Inferior parietal cortex (tissue), 1 donor: ENCODE measurements at regions not wholly inside any gene's neighbourhood (a gene's known extent, or its start where the extent isn't known, plus 50 kb on each side); places are given as distances from the start of the nearest gene placed in this dataset.

Source experiments
- DNase-seq: peaks from one replicate; pipeline ENCODE4 v3.0.0-alpha.2; 2016; ENCODE audit errors: extremely low spot score

DNA sequence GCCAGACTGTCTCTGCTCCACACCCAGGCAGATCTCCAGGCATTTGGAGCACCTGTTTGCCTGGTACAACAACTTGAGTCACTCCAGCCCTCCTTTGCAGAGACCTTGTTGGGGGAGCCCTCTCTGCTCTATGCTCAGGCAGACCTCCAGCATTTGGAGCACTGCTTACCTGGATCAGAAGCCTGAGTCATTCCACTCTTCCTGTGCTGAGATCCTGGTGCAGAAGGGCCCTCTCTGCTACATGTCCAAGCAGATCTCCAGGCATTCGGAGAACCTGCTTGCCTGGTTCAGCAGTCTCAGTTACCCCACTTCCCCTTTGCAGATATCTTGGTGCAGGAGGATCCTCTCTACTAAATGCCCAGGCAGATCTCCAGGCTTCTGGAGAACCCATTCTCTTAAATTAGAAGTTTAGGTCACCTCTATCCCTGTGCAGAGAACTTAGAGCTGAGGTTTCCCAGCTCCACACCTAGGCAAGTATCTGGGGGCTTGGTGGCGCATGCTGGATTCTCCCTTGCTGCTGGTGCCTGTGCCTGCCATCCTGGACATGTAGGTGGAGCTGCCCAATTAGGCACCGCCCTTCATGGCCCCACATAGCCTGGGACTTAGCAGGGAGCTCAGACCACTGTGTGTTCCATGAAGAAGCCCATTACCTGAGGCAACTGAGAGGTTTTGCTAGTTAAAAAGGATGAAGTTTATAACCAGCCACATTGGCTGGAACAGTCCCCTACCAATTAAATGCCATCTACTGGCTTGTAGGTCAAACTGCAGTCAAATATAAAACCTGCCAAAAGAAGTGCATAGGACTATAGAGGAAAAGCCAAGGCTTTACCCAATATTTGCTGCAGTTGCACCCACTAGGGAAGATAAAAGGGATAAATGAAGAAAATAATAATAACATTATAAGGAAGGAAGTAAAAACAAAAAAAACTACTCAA lies 97.6 kb upstream of the SLITRK6 start:
- DNase-seq = no peak

DNA sequence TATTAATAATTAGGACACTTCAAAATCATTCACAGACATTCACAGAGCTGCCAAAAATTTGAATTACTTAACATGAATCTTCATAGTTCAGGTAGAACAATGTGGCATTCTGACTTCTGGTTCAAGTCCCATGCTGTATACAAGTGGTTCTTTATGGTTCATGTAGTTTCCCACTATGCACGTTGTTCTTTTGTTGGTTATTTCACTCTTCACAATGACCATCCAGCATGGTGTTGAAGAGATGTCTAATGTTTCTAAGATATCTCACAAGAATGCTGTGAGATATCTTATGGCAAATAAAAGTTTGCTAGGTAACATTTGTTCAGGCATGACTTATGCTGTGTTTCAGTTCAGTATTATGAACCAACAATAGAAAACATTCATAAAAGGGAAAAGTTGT lies 88.2 kb upstream of the SLITRK6 start:
- no peak for DNase-seq

DNA sequence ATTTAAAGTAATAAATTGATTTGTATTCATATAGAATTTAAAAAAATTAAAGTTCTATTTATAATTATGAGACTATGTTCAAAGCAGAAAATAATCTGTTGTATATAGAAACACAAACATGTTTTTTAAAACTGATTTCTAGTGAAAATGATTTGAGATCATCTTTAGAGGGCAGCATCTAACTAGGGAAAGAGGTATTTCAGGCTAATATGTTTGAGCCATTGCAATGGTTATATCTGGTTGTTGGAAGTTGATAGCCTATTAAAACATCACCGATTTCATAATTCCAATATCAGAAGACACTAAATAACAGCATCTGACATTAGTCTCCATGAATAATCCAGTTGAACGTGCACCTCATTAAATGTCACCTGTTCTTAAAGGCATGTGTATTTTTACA lies 79.8 kb upstream of the SLITRK6 start:
- no peak for DNase-seq

DNA sequence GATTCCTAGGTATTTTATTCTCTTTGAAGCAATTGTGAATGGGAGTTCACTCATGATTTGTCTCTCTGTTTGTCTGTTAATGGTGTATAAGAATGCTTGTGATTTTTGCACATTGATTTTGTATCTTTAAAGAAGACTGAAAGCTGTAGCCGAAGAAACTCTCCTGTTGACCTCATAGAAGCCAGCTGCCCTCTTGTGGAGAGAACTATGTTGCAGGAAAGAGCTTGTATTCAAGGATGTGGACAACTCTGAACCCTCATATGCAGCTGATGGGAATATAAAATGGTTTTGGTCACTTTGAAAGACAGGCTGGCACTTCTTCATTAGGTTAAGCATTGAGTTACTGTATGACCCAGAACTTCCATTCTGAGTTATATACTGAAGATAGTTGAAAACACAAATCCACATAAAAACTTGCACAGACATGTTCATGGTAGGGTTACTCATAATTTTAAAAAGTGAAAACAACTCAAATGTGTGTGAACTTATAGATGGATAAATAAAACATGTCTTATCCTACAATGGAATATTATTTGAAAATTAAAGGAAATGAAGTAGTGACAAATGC lies 65.8 kb upstream of the SLITRK6 start:
- DNase-seq = no peak

- no peak for DNase-seq
Observed at GRCh38 chr13:85853901-85854663, 54.9 kb upstream of the SLITRK6 start.

- no peak for DNase-seq
Observed at GRCh38 chr13:85853161-85853894, 54.1 kb upstream of the SLITRK6 start.
